ENCODE measurements at regions not wholly inside any gene's neighbourhood (a gene's known extent, or its start where the extent isn't known, plus 50 kb on each side); places are given as distances from the start of the nearest gene placed in this dataset.
"Not testable (repeated sequence)": the region's sequence is repeated elsewhere in the genome, so short reads cannot be mapped to it uniquely, and the experiment has no call there.

- not testable (repeated sequence) for H3K36me3 ChIP-seq (ENCODE audit: control insufficient read depth, insufficient read depth, low read length); H3K9me3 ChIP-seq (ENCODE audit: control insufficient read depth, insufficient read depth, low read length); H3K4me1 ChIP-seq (ENCODE audit: control insufficient read depth, insufficient read depth, low read length); H3K4me3 ChIP-seq (ENCODE audit: low read length); DNase-seq (ENCODE audit: low read depth, low spot score); H3K27me3 ChIP-seq (ENCODE audit: control insufficient read depth, insufficient read depth, low read length); H3K27ac ChIP-seq (ENCODE audit: low read length)
- no CpG with 5 or more reads among the region's 28 CpGs for WGBS (ENCODE audit: insufficient coverage, insufficient read length)
Measured at GRCh38 chr2:132220589-132220988, 58.8 kb upstream of the ANKRD30BL start.

GRCh38 chr2:132221886-132222285, 60.1 kb upstream of the ANKRD30BL start:
- H3K27me3 ChIP-seq (ENCODE audit: control insufficient read depth, insufficient read depth, low read length); H3K9me3 ChIP-seq (ENCODE audit: control insufficient read depth, insufficient read depth, low read length); H3K4me1 ChIP-seq (ENCODE audit: control insufficient read depth, insufficient read depth, low read length); H3K36me3 ChIP-seq (ENCODE audit: control insufficient read depth, insufficient read depth, low read length); H3K4me3 ChIP-seq (ENCODE audit: low read length); DNase-seq (ENCODE audit: low read depth, low spot score); H3K27ac ChIP-seq (ENCODE audit: low read length): not testable (repeated sequence)
- WGBS (ENCODE audit: insufficient coverage, insufficient read length) = no CpG with 5 or more reads among the region's 30 CpGs

GRCh38 chr2:132252191-132252893, 90.6 kb upstream of the ANKRD30BL start:
- Histone ChIP-seq H3K27ac (ENCODE audit: low read length) (no peak overlapping the region), H3K36me3 (ENCODE audit: control insufficient read depth, insufficient read depth, low read length) (no peaks in the 10 kb centered on the region), H3K27me3 (ENCODE audit: control insufficient read depth, insufficient read depth, low read length) (no peaks in the 10 kb centered on the region), H3K9me3 (ENCODE audit: control insufficient read depth, insufficient read depth, low read length) (no peaks in the 10 kb centered on the region), H3K4me3 (ENCODE audit: low read length) (no peak overlapping the region), H3K4me1 (ENCODE audit: control insufficient read depth, insufficient read depth, low read length) (no peaks in the 10 kb centered on the region)
- DNase-seq (ENCODE audit: low read depth, low spot score) = no peak
- WGBS (ENCODE audit: insufficient coverage, insufficient read length) = no CpG with 5 or more reads among the region's 38 CpGs

GRCh38 chr2:132252894-132253264, 91.1 kb upstream of the ANKRD30BL start:
- Histone ChIP-seq H3K27ac (ENCODE audit: low read length) (no peak overlapping the region), H3K4me1 (ENCODE audit: control insufficient read depth, insufficient read depth, low read length) (no peaks in the 10 kb centered on the region), H3K36me3 (ENCODE audit: control insufficient read depth, insufficient read depth, low read length) (no peaks in the 10 kb centered on the region), H3K4me3 (ENCODE audit: low read length) (no peak overlapping the region), H3K9me3 (ENCODE audit: control insufficient read depth, insufficient read depth, low read length) (no peaks in the 10 kb centered on the region), H3K27me3 (ENCODE audit: control insufficient read depth, insufficient read depth, low read length) (no peaks in the 10 kb centered on the region)
- WGBS (ENCODE audit: insufficient coverage, insufficient read length) = no CpG with 5 or more reads among the region's 17 CpGs
- DNase-seq (ENCODE audit: low read depth, low spot score) = no peak

- no peak for DNase-seq (ENCODE audit: low read depth, low spot score)
- Histone ChIP-seq H3K36me3 (ENCODE audit: control insufficient read depth, insufficient read depth, low read length) (no peaks in the 10 kb centered on the region), H3K9me3 (ENCODE audit: control insufficient read depth, insufficient read depth, low read length) (no peaks in the 10 kb centered on the region), H3K4me1 (ENCODE audit: control insufficient read depth, insufficient read depth, low read length) (no peaks in the 10 kb centered on the region), H3K4me3 (ENCODE audit: low read length) (no peak overlapping the region), H3K27ac (ENCODE audit: low read length) (no peak overlapping the region), H3K27me3 (ENCODE audit: control insufficient read depth, insufficient read depth, low read length) (no peaks in the 10 kb centered on the region)
- WGBS (ENCODE audit: insufficient coverage, insufficient read length) = no CpG with 5 or more reads among the region's 50 CpGs
Measured at GRCh38 chr2:132253496-132254305, 91.9 kb upstream of the ANKRD30BL start.

GRCh38 chr2:132254306-132254919, 92.7 kb upstream of the ANKRD30BL start:
- not testable (repeated sequence) for H3K4me1 ChIP-seq (ENCODE audit: control insufficient read depth, insufficient read depth, low read length); H3K27ac ChIP-seq (ENCODE audit: low read length); DNase-seq (ENCODE audit: low read depth, low spot score); H3K4me3 ChIP-seq (ENCODE audit: low read length); H3K36me3 ChIP-seq (ENCODE audit: control insufficient read depth, insufficient read depth, low read length); H3K27me3 ChIP-seq (ENCODE audit: control insufficient read depth, insufficient read depth, low read length); H3K9me3 ChIP-seq (ENCODE audit: control insufficient read depth, insufficient read depth, low read length)
- WGBS (ENCODE audit: insufficient coverage, insufficient read length) = no CpG with 5 or more reads among the region's 25 CpGs

- no CpG with 5 or more reads among the region's 16 CpGs for WGBS (ENCODE audit: insufficient coverage, insufficient read length)
- no peaks in the 10 kb centered on the region for H3K27me3 ChIP-seq (ENCODE audit: control insufficient read depth, insufficient read depth, low read length)
- H3K4me1 ChIP-seq (ENCODE audit: control insufficient read depth, insufficient read depth, low read length) = no peaks in the 10 kb centered on the region
- H3K27ac ChIP-seq (ENCODE audit: low read length) = no peak overlapping the region
- no peaks in the 10 kb centered on the region for H3K36me3 ChIP-seq (ENCODE audit: control insufficient read depth, insufficient read depth, low read length)
- no peaks in the 10 kb centered on the region for H3K9me3 ChIP-seq (ENCODE audit: control insufficient read depth, insufficient read depth, low read length)
- no peak for DNase-seq (ENCODE audit: low read depth, low spot score)
- H3K4me3 ChIP-seq (ENCODE audit: low read length) = no peak overlapping the region
Measured at GRCh38 chr2:132255714-132256113, 94.0 kb upstream of the ANKRD30BL start.

- Histone ChIP-seq H3K27ac (ENCODE audit: low read length) (no peak overlapping the region), H3K4me1 (ENCODE audit: control insufficient read depth, insufficient read depth, low read length) (no peaks in the 10 kb centered on the region), H3K4me3 (ENCODE audit: low read length) (no peak overlapping the region), H3K27me3 (ENCODE audit: control insufficient read depth, insufficient read depth, low read length) (no peaks in the 10 kb centered on the region), H3K36me3 (ENCODE audit: control insufficient read depth, insufficient read depth, low read length) (no peaks in the 10 kb centered on the region), H3K9me3 (ENCODE audit: control insufficient read depth, insufficient read depth, low read length) (no peaks in the 10 kb centered on the region)
- WGBS (ENCODE audit: insufficient coverage, insufficient read length) = no CpG with 5 or more reads among the region's 68 CpGs
- no peak for DNase-seq (ENCODE audit: low read depth, low spot score)
Measured at GRCh38 chr2:132256251-132256902, 94.6 kb upstream of the ANKRD30BL start.

- WGBS (ENCODE audit: insufficient coverage, insufficient read length) = no CpG with 5 or more reads among the region's 34 CpGs
- not testable (repeated sequence) for DNase-seq (ENCODE audit: low read depth, low spot score); H3K4me1 ChIP-seq (ENCODE audit: control insufficient read depth, insufficient read depth, low read length); H3K36me3 ChIP-seq (ENCODE audit: control insufficient read depth, insufficient read depth, low read length); H3K9me3 ChIP-seq (ENCODE audit: control insufficient read depth, insufficient read depth, low read length); H3K27ac ChIP-seq (ENCODE audit: low read length); H3K27me3 ChIP-seq (ENCODE audit: control insufficient read depth, insufficient read depth, low read length); H3K4me3 ChIP-seq (ENCODE audit: low read length)
Measured at GRCh38 chr2:132256903-132257300, 95.2 kb upstream of the ANKRD30BL start.

Data from iPS DF 6.9 (cell line).